Amygdala (tissue), 56 donors: ENCODE measurements at regions not wholly inside any gene's neighbourhood (a gene's known extent, or its start where the extent isn't known, plus 50 kb on each side); places are given as distances from the start of the nearest gene placed in this dataset.

Experiments
- DNase-seq, 56 donors: peaks; one replicate each; lab custom pipeline; 2025; lab: John Stamatoyannopoulos, UW

DNA sequence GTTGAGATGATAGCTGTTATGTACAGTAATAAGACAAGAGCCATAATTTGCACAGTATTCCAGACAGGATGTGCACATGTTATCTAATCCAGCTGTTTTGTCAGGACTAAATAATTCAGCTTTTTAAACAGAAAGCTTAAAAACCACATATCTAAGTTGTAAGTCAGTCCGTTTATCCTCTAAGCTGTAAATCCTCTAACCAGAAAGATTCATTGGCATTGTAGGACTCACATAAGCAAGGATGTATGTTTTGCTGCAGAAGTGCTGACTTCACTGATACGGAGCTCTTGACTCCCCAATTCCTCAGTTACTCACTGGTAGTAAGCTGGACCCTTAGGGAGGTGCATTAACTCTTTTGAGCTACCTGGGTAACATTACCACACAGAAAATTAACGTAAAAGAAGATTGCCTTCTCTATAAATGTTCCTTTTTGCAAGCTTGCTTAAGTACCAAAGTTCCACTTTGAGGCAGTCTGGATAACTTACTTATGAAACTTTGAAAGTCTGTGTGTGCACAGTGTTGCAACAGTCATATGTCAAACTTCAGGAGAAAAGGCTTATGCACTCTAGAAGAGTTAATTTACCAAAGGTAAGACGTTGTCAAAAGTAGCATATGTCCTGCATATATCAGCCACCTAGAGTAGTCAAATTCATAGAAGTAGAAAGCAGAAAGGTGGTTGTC is 58.3 kb upstream of the MAGEB2 start:
- DNase-seq, result no peak

DNA sequence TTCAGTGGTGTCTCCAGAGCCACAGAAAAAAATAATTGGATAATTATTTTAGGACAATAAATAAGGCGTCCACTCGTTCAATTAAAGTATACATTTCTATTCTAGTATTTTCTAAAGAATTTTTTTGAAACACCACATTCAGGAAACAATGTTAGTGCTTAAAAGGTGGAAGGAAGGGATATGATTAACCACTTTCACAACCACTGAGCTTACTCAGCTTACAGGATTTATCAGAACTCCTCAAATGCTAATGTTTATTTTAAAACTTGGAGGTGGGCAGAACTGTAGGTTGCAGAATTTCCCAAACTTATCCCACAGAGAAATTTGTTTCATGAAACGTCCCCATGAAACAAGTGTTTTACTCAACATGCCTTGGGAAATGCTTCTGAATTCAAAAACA is 54.3 kb upstream of the MAGEB2 start:
- DNase-seq, result no peak
